HepG2 (cell line): ENCODE measurements at regions not wholly inside any gene's neighbourhood (a gene's known extent, or its start where the extent isn't known, plus 50 kb on each side); places are given as distances from the start of the nearest gene placed in this dataset.

Experiments
- ATAC-seq: fragments of 200-7000 bp; cut with Tn5 transposase; 3 replicates; pipeline ENCODE4 v1.9.1; 2020; ENCODE audit warnings: mild to moderate bottlenecking, moderate library complexity
- BruUV-seq: library from RNA; stranded (reverse); fragments of 400-500 nt; replicated peaks from 2 replicates; lab custom pipeline; 2021; lab: Mats Ljungman, UMichigan
- CTCF ChIA-PET: fragments of 300-600 bp; formaldehyde crosslinking; extraction: SDS; loops from one replicate; lab custom pipeline; 2021; ENCODE audit warnings: low total read pairs, inconsistent platforms, low intra/inter-chr PET ratio; lab: Yijun Ruan, JAX
- POLR2A ChIA-PET: fragments of 350-600 bp; sonication (Branson Sonifier 250); formaldehyde crosslinking; loops from one replicate; lab custom pipeline; 2020; ENCODE audit warnings: antibody characterized with exemption, inconsistent platforms; lab: Yijun Ruan, JAX
- DNase-seq: peaks from one replicate; pipeline ENCODE4 v3.0.0-alpha.2; 2015; ENCODE audit warnings: low spot score
- FAIRE-seq: peaks from 3 replicates; lab custom pipeline; 2011; peaks lifted over from hg19 to GRCh38; lab: Jason Lieb, UNC
- H2AFZ ChIP-seq: one replicate; pipeline ENCODE4 v1.6.1; 2011; ENCODE audit warnings: low read length, inconsistent platforms
- H3K27ac ChIP-seq: fragments of 300-600 bp; 3 replicates; pipeline ENCODE4 v1.8.0; 2011; ENCODE audit warnings: mixed run types, mild to moderate bottlenecking, mixed read lengths, low read length, inconsistent platforms; ENCODE audit not compliant: insufficient read depth; ENCODE audit errors: extremely low read length
- H3K27me3 ChIP-seq, 2 experiments: fragments of 200-600 bp in 1 of 2; 2 replicates in 1 of 2; 3 replicates in 1 of 2; pipeline versions ENCODE4 v1.6.0 to v1.8.0; 2011; ENCODE audit warnings: low read length in 2 of 2, mild to moderate bottlenecking in 2 of 2, moderate library complexity in 2 of 2, inconsistent platforms in 1 of 2; ENCODE audit not compliant: insufficient read depth in 2 of 2, control insufficient read depth in 1 of 2
- H3K36me3 ChIP-seq, 2 experiments: fragments of 200-600 bp in 1 of 2; replicated peaks in 1 of 2; 2 replicates in 1 of 2; 3 replicates in 1 of 2; pipeline versions ENCODE4 v1.5.1 to v1.8.0; 2011; ENCODE audit warnings: low read length in 2 of 2, inconsistent platforms in 1 of 2; ENCODE audit not compliant: insufficient read depth in 2 of 2, control insufficient read depth in 1 of 2
- H3K4me1 ChIP-seq: 2 replicates; pipeline ENCODE4 v1.5.1; 2012; ENCODE audit warnings: low read length, inconsistent platforms; ENCODE audit not compliant: insufficient read depth
- H3K4me2 ChIP-seq: 2 replicates; pipeline ENCODE4 v1.6.0; 2011; ENCODE audit warnings: low read depth, low read length, inconsistent platforms
- H3K4me3 ChIP-seq, 3 experiments: fragments of 200-600 bp in 1 of 3; sonication (generic), shearing (Covaris generic) in 1 of 3; replicated peaks in 1 of 3; 2 replicates each; pipeline ENCODE4 v1.5.1; 2011 to 2016; ENCODE audit warnings: low read length in 3 of 3, inconsistent platforms in 2 of 3, low read depth in 2 of 3, mild to moderate bottlenecking in 2 of 3, control low read depth in 1 of 3, mixed read lengths in 1 of 3; ENCODE audit not compliant: insufficient read depth in 1 of 3
- H3K79me2 ChIP-seq: one replicate; pipeline ENCODE4 v1.6.1; 2011; ENCODE audit warnings: low read length, inconsistent platforms; ENCODE audit not compliant: insufficient read depth
- H3K9ac ChIP-seq: 2 replicates; pipeline ENCODE4 v1.6.0; 2011; ENCODE audit warnings: mild to moderate bottlenecking, low read depth, low read length, inconsistent platforms; ENCODE audit not compliant: insufficient read depth
- H3K9me3 ChIP-seq: 2 replicates; pipeline ENCODE4 v1.5.1; 2012; ENCODE audit warnings: mild to moderate bottlenecking, low read length
- H4K20me1 ChIP-seq: 2 replicates; pipeline ENCODE4 v1.6.0; 2011; ENCODE audit warnings: inconsistent platforms, mild to moderate bottlenecking, low read length, moderate library complexity; ENCODE audit not compliant: insufficient read depth
- ZNF513 ChIP-seq: sonication (generic); formaldehyde crosslinking; conservative IDR thresholded peaks from 2 replicates; pipeline ENCODE4 v1.5.0; 2020; ENCODE audit warnings: missing genetic modification reagents
- ZNF646 ChIP-seq: sonication (generic); formaldehyde crosslinking; IDR thresholded peaks from 2 replicates; pipeline ENCODE4 v1.9.0; 2021; ENCODE audit warnings: mild to moderate bottlenecking, missing genetic modification reagents
- WGBS: methylation state at CpG from one replicate; pipeline ENCODE4 v1.1.6; 2017; ENCODE audit warnings: low lambda C conversion rate; 5-methylcytosine and 5-hydroxymethylcytosine counted together
- in situ Hi-C: cut with HindIII; loops from 2 replicates; pipeline ENCODE4 v1.10.0; 2017; ENCODE audit warnings: low pct_unique_long_range_greater_than_20kb; ENCODE audit not compliant: extremely low pct_ligation_motif_present
- intact Hi-C: fragments of 100-400 bp; cut with micrococcal nuclease; formaldehyde crosslinking; loops from one replicate; pipeline ENCODE4 v1.10.0; 2022; ENCODE audit not compliant: unreplicated experiment

- Histone ChIP-seq H3K4me1 (no peaks in the 10 kb centered on the region), H3K36me3 (no peaks in the 10 kb centered on the region), H2AFZ (no peak overlapping the region), H3K27me3 (no peaks in the 10 kb centered on the region), H4K20me1 (no peaks in the 10 kb centered on the region), H3K79me2 (no peaks in the 10 kb centered on the region), H3K9me3 (no peaks in the 10 kb centered on the region), H3K9ac (no peak overlapping the region), H3K27ac (no peak overlapping the region)
- DNase-seq: no peak
- WGBS: 7% methylated on average over 3 of the region's 3 CpGs
- no peak for FAIRE-seq
- no TSS peak for BruUV-seq
- CTCF ChIA-PET: no interaction called here
- intact Hi-C loops (no loop called here), in situ Hi-C loops (loop anchor here (25.0 kb wide), 1 partner anchor 515 kb away; no protein-coding TSS in a partner anchor)
- TF ChIP-seq ZNF513 (CRISPR knock-in tag) (no peak), ZNF646 (CRISPR knock-in tag) (no peak)
- TF ChIP-seq, all 625 proteins: peak for 0
- no peak overlapping the region for H3K4me3 ChIP-seq
- no peak for ATAC-seq
- POLR2A ChIA-PET: no interaction called here
- H3K4me2 ChIP-seq: no peak overlapping the region
These were observed 456.6 kb downstream of the MAGEB5 start for GRCh38 chrX:26672571-26672970.
